Skeletal muscle satellite cell (primary cell): ENCODE measurements at regions not wholly inside any gene's neighbourhood (a gene's known extent, or its start where the extent isn't known, plus 50 kb on each side); places are given as distances from the start of the nearest gene placed in this dataset.

Experiments
- H3K27me3 ChIP-seq: 2 replicates; pipeline ENCODE4 v1.7.0; 2013; ENCODE audit warnings: low read length; ENCODE audit not compliant: control insufficient read depth, insufficient read depth
- H3K36me3 ChIP-seq: 2 replicates; pipeline ENCODE4 v1.7.0; 2013; ENCODE audit warnings: mild to moderate bottlenecking, control low read depth, low read length; ENCODE audit not compliant: insufficient read depth
- H3K4me1 ChIP-seq: 2 replicates; pipeline ENCODE4 v1.7.0; 2013; ENCODE audit warnings: low read length; ENCODE audit not compliant: control insufficient read depth, insufficient read depth
- H3K4me2 ChIP-seq: 2 replicates; pipeline ENCODE4 v1.7.0; 2013; ENCODE audit warnings: mild to moderate bottlenecking, low read length
- H3K4me3 ChIP-seq: 2 replicates; pipeline ENCODE4 v1.7.0; 2013; ENCODE audit warnings: low read length
- H3K9ac ChIP-seq: 2 replicates; pipeline ENCODE4 v1.7.0; 2013; ENCODE audit warnings: mild to moderate bottlenecking, low read depth, low read length, moderate library complexity
- H3K9me3 ChIP-seq: replicated peaks from 2 replicates; pipeline ENCODE4 v1.7.0; 2013; ENCODE audit warnings: mild to moderate bottlenecking, control low read depth, low read length

- H3K4me3 ChIP-seq: no peak overlapping the region
- H3K9ac ChIP-seq: no peak overlapping the region
- no peaks in the 10 kb centered on the region for H3K9me3 ChIP-seq
- no peak overlapping the region for H3K4me2 ChIP-seq
- H3K27me3 ChIP-seq: peaks cover 9% of the 10 kb centered on the region
- H3K36me3 ChIP-seq: no peaks in the 10 kb centered on the region
- no peaks in the 10 kb centered on the region for H3K4me1 ChIP-seq
Measured at GRCh38 chr10:125359401-125359800, 199.0 kb upstream of the CTBP2 start.

- H3K9me3 ChIP-seq: no peaks in the 10 kb centered on the region
- no peak overlapping the region for H3K9ac ChIP-seq
- H3K4me1 ChIP-seq: no peaks in the 10 kb centered on the region
- H3K4me3 ChIP-seq: no peak overlapping the region
- peaks cover 25% of the 10 kb centered on the region for H3K27me3 ChIP-seq
- no peaks in the 10 kb centered on the region for H3K36me3 ChIP-seq
- no peak overlapping the region for H3K4me2 ChIP-seq
Measured at GRCh38 chr10:125355657-125356056, 195.3 kb upstream of the CTBP2 start.

- H3K4me1 ChIP-seq: no peaks in the 10 kb centered on the region
- H3K4me2 ChIP-seq: no peak overlapping the region
- no peaks in the 10 kb centered on the region for H3K36me3 ChIP-seq
- H3K27me3 ChIP-seq: peaks cover 29% of the 10 kb centered on the region
- H3K9ac ChIP-seq: no peak overlapping the region
- H3K9me3 ChIP-seq: no peaks in the 10 kb centered on the region
- H3K4me3 ChIP-seq: no peak overlapping the region
Measured at GRCh38 chr10:125350519-125350918, 190.2 kb upstream of the CTBP2 start.

GRCh38 chr10:125348536-125348935 is 188.2 kb upstream of the CTBP2 start:
- no peak overlapping the region for H3K9ac ChIP-seq
- no peak overlapping the region for H3K4me3 ChIP-seq
- H3K4me1 ChIP-seq: no peaks in the 10 kb centered on the region
- H3K9me3 ChIP-seq: no peaks in the 10 kb centered on the region
- no peak overlapping the region for H3K4me2 ChIP-seq
- peaks cover 22% of the 10 kb centered on the region for H3K27me3 ChIP-seq
- H3K36me3 ChIP-seq: no peaks in the 10 kb centered on the region

- no peaks in the 10 kb centered on the region for H3K36me3 ChIP-seq
- H3K4me1 ChIP-seq: no peaks in the 10 kb centered on the region
- no peaks in the 10 kb centered on the region for H3K9me3 ChIP-seq
- H3K27me3 ChIP-seq: peaks cover 12% of the 10 kb centered on the region
- H3K4me2 ChIP-seq: no peak overlapping the region
- no peak overlapping the region for H3K4me3 ChIP-seq
- H3K9ac ChIP-seq: no peak overlapping the region
Measured at GRCh38 chr10:125344573-125345171, 184.3 kb upstream of the CTBP2 start.

GRCh38 chr10:125343983-125344382 is 183.6 kb upstream of the CTBP2 start:
- Histone ChIP-seq H3K9me3 (no peaks in the 10 kb centered on the region), H3K4me3 (no peak overlapping the region), H3K36me3 (no peaks in the 10 kb centered on the region), H3K27me3 (peaks cover 12% of the 10 kb centered on the region), H3K4me1 (no peaks in the 10 kb centered on the region), H3K4me2 (no peak overlapping the region), H3K9ac (no peak overlapping the region)

GRCh38 chr10:125343118-125343925 is 183.0 kb upstream of the CTBP2 start:
- Histone ChIP-seq H3K9ac (no peak overlapping the region), H3K4me3 (no peak overlapping the region), H3K27me3 (peaks cover 6% of the 10 kb centered on the region), H3K36me3 (no peaks in the 10 kb centered on the region), H3K4me1 (no peaks in the 10 kb centered on the region), H3K9me3 (no peaks in the 10 kb centered on the region), H3K4me2 (no peak overlapping the region)

GRCh38 chr10:125341611-125342010 is 181.2 kb upstream of the CTBP2 start:
- no peak overlapping the region for H3K4me3 ChIP-seq
- no peaks in the 10 kb centered on the region for H3K27me3 ChIP-seq
- no peaks in the 10 kb centered on the region for H3K9me3 ChIP-seq
- no peak overlapping the region for H3K4me2 ChIP-seq
- no peak overlapping the region for H3K9ac ChIP-seq
- H3K4me1 ChIP-seq: no peaks in the 10 kb centered on the region
- H3K36me3 ChIP-seq: no peaks in the 10 kb centered on the region

GRCh38 chr10:125340903-125341302 is 180.5 kb upstream of the CTBP2 start:
- no peaks in the 10 kb centered on the region for H3K27me3 ChIP-seq
- no peaks in the 10 kb centered on the region for H3K4me1 ChIP-seq
- H3K9ac ChIP-seq: no peak overlapping the region
- no peak overlapping the region for H3K4me2 ChIP-seq
- H3K36me3 ChIP-seq: no peaks in the 10 kb centered on the region
- no peaks in the 10 kb centered on the region for H3K9me3 ChIP-seq
- H3K4me3 ChIP-seq: no peak overlapping the region

- Histone ChIP-seq H3K4me2 (no peak overlapping the region), H3K4me3 (no peak overlapping the region), H3K9ac (no peak overlapping the region), H3K9me3 (no peaks in the 10 kb centered on the region), H3K27me3 (no peaks in the 10 kb centered on the region), H3K36me3 (no peaks in the 10 kb centered on the region), H3K4me1 (no peaks in the 10 kb centered on the region)
Measured at GRCh38 chr10:125337510-125337909, 177.1 kb upstream of the CTBP2 start.

GRCh38 chr10:125334545-125334944 is 174.2 kb upstream of the CTBP2 start:
- H3K9me3 ChIP-seq: no peaks in the 10 kb centered on the region
- no peaks in the 10 kb centered on the region for H3K27me3 ChIP-seq
- H3K9ac ChIP-seq: no peak overlapping the region
- no peaks in the 10 kb centered on the region for H3K36me3 ChIP-seq
- H3K4me3 ChIP-seq: no peak overlapping the region
- no peak overlapping the region for H3K4me2 ChIP-seq
- no peaks in the 10 kb centered on the region for H3K4me1 ChIP-seq

- H3K4me3 ChIP-seq: no peak overlapping the region
- no peak overlapping the region for H3K9ac ChIP-seq
- H3K27me3 ChIP-seq: no peaks in the 10 kb centered on the region
- H3K36me3 ChIP-seq: no peaks in the 10 kb centered on the region
- H3K4me1 ChIP-seq: no peaks in the 10 kb centered on the region
- H3K9me3 ChIP-seq: no peaks in the 10 kb centered on the region
- no peak overlapping the region for H3K4me2 ChIP-seq
Measured at GRCh38 chr10:125333769-125334168, 173.4 kb upstream of the CTBP2 start.
